GM23248 (cell line): ENCODE measurements at regions not wholly inside any gene's neighbourhood (a gene's known extent, or its start where the extent isn't known, plus 50 kb on each side); places are given as distances from the start of the nearest gene placed in this dataset.

Source experiments
- EZH2 ChIP-seq: fragments of 200-600 bp; sonication (generic); IDR thresholded peaks from 2 replicates; pipeline ENCODE4 v1.6.1; 2018; ENCODE audit warnings: antibody characterized with exemption, mild to moderate bottlenecking; ENCODE audit not compliant: insufficient read depth, poor library complexity, severe bottlenecking
- EZH2phosphoT487 ChIP-seq: fragments of 200-600 bp; sonication (generic); IDR thresholded peaks from 2 replicates; pipeline ENCODE4 v1.6.1; 2018; ENCODE audit warnings: antibody characterized with exemption, moderate library complexity, mild to moderate bottlenecking, low read depth; ENCODE audit not compliant: insufficient read depth

DNA sequence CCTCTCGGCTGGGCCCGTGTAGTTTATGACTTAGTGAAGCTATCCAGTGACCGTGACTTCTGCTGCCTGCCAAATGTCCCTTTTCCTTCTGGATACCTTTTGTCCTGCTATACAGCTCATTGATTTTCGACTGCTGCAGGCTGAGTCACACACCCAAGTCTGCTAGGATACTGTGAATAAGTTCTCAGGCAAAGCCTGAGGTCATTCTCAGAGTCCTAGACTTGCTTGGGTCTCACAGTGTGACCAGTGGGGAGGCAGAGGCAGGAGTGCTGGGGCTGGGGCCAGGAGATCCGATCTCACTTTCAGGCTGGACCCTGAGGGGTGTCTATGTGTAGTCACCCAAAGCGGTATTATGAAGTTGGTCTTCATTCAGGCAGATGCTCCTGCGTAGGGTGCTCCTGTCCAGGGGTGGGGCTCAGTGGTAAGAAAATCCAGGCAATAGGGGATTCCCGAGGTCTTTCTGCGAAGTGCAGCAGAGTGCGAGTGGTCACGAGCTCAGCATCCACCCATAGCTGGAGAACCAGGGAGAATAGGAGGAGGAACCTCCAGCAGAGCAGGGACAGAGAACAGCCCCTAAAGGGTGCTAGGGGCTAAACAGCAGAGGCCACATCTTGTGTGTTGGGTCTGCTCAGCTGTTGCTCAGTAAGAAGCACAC, 268.6 kb upstream of the NCKAP5 start:
- no peak for TF ChIP-seq EZH2phosphoT487
- no peak for TF ChIP-seq EZH2
